ENCODE measurements at regions not wholly inside any gene's neighbourhood (a gene's known extent, or its start where the extent isn't known, plus 50 kb on each side); places are given as distances from the start of the nearest gene placed in this dataset.

DNA sequence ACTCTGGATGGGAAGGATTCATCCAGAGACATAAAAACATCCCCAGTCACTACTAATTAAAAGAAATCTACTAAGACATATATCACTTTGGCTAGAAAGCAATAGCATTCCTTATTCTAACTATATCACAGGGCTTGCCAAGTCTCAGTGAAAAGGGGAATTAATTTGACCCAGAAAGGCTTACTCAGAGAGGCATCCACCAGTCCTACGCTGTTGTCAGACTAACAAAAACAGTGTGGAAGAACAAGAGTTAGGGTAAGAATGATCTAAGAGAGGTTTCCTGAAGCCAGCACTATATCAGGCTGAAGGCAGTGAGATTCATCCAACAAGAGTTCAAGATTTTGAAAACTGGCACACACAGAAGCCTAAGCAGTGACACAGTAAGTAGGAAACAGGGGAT is 126.1 kb downstream of the GDAP2 start:
- no peak for DNase-seq (ENCODE audit: low spot score)

DNA sequence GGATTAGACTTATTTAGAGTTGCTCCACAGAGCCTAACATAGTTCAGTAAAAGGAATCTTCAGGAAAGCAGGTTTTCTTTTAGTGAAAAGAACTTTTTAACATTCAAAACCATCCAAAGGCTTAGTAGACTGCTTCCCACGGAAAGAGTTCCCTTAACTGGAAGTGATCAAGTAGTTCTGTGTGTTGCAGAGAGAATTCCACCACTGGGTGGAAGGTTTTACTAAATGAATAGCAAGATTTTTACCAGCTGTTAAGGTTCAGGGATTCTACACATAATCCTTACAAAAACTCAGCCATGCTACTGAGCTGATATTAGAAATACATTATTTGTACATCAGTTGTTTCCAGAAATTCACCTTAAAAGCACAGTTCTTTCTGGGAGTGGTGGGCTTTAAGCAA is 119.7 kb downstream of the GDAP2 start:
- no peak for DNase-seq (ENCODE audit: low spot score)

DNA sequence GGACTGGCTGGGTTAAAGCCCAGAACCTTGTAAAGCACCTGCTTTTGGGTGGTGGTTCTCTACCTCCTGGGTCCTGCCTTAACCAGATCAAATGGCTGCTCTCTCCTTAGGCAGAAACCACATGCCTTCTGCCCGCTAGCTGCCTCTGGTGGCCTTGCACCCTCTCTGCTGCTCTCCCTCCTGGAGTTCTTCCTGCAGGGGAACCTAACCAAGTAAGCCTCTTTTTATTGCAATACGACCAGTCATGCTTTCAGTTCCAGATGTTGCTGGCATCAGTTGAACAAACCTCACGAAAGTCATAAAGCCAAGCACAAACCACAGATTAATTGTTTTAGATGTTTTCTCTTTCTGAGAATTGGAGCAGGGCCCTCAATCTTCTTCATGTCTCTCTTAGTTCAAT is 118.9 kb downstream of the GDAP2 start:
- DNase-seq (ENCODE audit: low spot score): no peak

DNA sequence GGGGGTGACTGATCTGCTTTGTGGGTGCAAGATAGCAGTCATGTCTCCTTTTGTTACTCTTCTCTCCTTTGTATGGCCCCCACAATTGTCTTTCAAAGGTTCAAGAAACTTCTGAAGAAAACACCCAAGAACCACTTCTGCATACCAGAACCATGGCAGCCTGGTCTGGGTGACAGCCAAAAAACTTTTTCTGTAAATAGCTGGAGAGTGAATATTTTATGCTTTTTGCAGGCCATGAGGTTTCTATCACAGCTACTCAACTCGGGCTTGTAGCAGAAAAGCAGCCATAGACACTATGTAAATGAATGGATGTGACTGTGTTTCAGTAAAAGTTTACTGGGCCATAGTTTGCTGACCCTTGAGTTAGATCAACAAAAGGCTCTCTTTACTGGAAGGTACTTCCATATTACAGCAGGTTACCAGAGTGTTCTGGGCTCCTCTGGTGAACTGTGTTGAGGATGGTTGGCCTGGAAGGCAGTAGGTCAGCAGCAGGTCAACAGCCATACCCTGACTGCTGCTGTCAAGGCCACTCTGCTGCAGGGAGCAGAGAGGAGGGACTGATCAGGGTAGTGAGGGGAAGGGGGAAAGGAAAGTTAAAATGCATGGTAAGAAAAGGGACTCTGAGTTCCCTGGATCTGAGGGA is 116.4 kb downstream of the GDAP2 start:
- DNase-seq (ENCODE audit: low spot score): no peak
